ENCODE measurements at regions not wholly inside any gene's neighbourhood (a gene's known extent, or its start where the extent isn't known, plus 50 kb on each side); places are given as distances from the start of the nearest gene placed in this dataset.

GRCh38 chr21:15442743-15443469 lies 286.9 kb upstream of the USP25 start:
- TF ChIP-seq, protein P1, sequence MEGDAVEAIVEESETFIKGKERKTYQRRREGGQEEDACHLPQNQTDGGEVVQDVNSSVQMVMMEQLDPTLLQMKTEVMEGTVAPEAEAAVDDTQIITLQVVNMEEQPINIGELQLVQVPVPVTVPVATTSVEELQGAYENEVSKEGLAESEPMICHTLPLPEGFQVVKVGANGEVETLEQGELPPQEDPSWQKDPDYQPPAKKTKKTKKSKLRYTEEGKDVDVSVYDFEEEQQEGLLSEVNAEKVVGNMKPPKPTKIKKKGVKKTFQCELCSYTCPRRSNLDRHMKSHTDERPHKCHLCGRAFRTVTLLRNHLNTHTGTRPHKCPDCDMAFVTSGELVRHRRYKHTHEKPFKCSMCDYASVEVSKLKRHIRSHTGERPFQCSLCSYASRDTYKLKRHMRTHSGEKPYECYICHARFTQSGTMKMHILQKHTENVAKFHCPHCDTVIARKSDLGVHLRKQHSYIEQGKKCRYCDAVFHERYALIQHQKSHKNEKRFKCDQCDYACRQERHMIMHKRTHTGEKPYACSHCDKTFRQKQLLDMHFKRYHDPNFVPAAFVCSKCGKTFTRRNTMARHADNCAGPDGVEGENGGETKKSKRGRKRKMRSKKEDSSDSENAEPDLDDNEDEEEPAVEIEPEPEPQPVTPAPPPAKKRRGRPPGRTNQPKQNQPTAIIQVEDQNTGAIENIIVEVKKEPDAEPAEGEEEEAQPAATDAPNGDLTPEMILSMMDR (conservative IDR thresholded peaks at IDR 0.05; ENCODE audit: low read depth, low read length), result no peak
- TF ChIP-seq FOS (IDR thresholded peaks at IDR 0.05; ENCODE audit: low read depth, low read length), result no peak
- TF ChIP-seq SMC3 (IDR thresholded peaks at IDR 0.05; ENCODE audit: low read depth, low read length), result no peak
- no peak for TF ChIP-seq MAZ (IDR thresholded peaks at IDR 0.05; ENCODE audit: borderline replicate concordance, low read depth, low read length)
- no peak for TF ChIP-seq CHD1 (IDR thresholded peaks at IDR 0.05; ENCODE audit: low read depth, low read length)
- no peak for TF ChIP-seq BHLHE40 (IDR thresholded peaks at IDR 0.05; ENCODE audit: low read depth, low read length)
- TF ChIP-seq MAFK (IDR thresholded peaks at IDR 0.05; ENCODE audit: low read depth, low read length), result no peak
- TF ChIP-seq USF2 (IDR thresholded peaks at IDR 0.05; ENCODE audit: low read depth, low read length), result no peak
- TF ChIP-seq POLR2A (IDR thresholded peaks at IDR 0.05; ENCODE audit: low read depth, low read length), result no peak

All from IMR-90 (cell line).